Activated CD8-positive, alpha-beta memory T cell treated with anti-CD3 and anti-CD28 coated beads, Interleukin-2, amount 10 ng/mL, durations not matched to agents 7 days and 5 days (primary cell): ENCODE measurements at regions not wholly inside any gene's neighbourhood (a gene's known extent, or its start where the extent isn't known, plus 50 kb on each side); places are given as distances from the start of the nearest gene placed in this dataset.

Source experiments
- ATAC-seq: fragments of 150-1000 bp; cut with Tn5 transposase; one replicate; pipeline ENCODE4 v1.10.0; 2021; ENCODE audit warnings: moderate library complexity
- CTCF ChIA-PET: fragments of 350-600 bp; sonication (Branson Sonifier 250); formaldehyde crosslinking; loops from one replicate; lab custom pipeline; 2021; ENCODE audit warnings: antibody characterized with exemption; lab: Charles Lee
- DNase-seq: peaks from one replicate; pipeline ENCODE4 v3.0.0-alpha.2; 2020
- H3K27ac Mint-ChIP-seq: one replicate; pipeline ENCODE4 v1.8.0; 2021; ENCODE audit warnings: mild to moderate bottlenecking, mixed read lengths
- H3K27me3 Mint-ChIP-seq: one replicate; pipeline ENCODE4 v1.8.0; 2021; ENCODE audit warnings: mixed read lengths
- H3K36me3 Mint-ChIP-seq: one replicate; pipeline ENCODE4 v1.8.0; 2021; ENCODE audit warnings: mild to moderate bottlenecking, mixed read lengths
- H3K4me1 Mint-ChIP-seq: one replicate; pipeline ENCODE4 v1.8.0; 2021; ENCODE audit warnings: mixed read lengths
- H3K4me3 Mint-ChIP-seq: one replicate; pipeline ENCODE4 v1.8.0; 2021; ENCODE audit warnings: mild to moderate bottlenecking, moderate library complexity, mixed read lengths
- H3K9me3 Mint-ChIP-seq: one replicate; pipeline ENCODE4 v1.8.0; 2022; ENCODE audit warnings: low read depth, mixed read lengths

DNA sequence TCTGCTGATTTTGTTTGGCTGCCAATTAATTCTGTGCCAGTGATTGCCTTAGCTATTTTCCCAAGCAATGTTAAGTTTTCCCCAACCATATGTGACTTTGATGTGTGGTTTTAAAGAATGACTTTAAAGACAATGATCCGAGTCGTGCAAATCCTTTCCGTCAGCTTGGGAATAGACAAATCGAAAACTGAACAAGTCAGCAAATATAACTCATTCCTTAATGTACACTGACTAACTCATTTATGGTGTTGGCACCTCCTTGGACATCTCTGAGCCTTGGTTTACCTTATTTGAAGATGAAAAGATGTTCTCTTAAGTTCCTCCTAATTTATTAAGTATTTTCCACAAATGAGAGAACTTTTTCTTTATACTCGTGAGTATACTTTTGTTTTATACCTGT lies 249.4 kb upstream of the SLCO3A1 start:
- CTCF ChIA-PET: no interaction called here
- Mint-ChIP-seq H3K36me3 (no peaks in the 10 kb centered on the region), H3K4me3 (no peak overlapping the region), H3K9me3 (no peaks in the 10 kb centered on the region), H3K27me3 (peaks cover 11% of the 10 kb centered on the region), H3K4me1 (no peaks in the 10 kb centered on the region), H3K27ac (no peak overlapping the region)
- no peak for ATAC-seq
- DNase-seq: no peak

DNA sequence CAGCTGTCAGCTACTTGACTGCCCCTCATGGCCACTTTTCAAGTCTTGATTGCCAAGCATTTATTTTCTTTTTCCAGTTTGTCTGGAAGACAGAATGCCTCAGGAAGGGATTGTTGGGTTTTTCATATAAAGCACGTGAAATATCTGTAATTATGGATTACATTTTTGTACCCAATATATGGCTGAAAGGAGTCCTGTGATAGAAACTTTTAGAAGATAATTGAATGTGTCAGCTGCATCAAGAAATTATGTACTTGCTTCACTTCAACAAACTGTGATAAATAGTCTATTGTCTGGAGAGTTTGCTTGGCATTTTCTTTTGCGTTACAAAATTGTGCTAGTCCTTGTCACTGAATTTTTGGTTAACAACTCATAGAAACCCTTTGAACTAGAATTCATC lies 247.9 kb upstream of the SLCO3A1 start:
- no peak overlapping the region for H3K27ac Mint-ChIP-seq
- no peak overlapping the region for H3K4me3 Mint-ChIP-seq
- H3K9me3 Mint-ChIP-seq: no peaks in the 10 kb centered on the region
- CTCF ChIA-PET: no interaction called here
- peaks cover 11% of the 10 kb centered on the region for H3K27me3 Mint-ChIP-seq
- no peaks in the 10 kb centered on the region for H3K36me3 Mint-ChIP-seq
- DNase-seq: no peak
- no peaks in the 10 kb centered on the region for H3K4me1 Mint-ChIP-seq
- ATAC-seq: no peak

GRCh38 chr15:91609231-91609630 lies 244.3 kb upstream of the SLCO3A1 start:
- CTCF ChIA-PET: no interaction called here
- no peaks in the 10 kb centered on the region for H3K4me1 Mint-ChIP-seq
- H3K9me3 Mint-ChIP-seq: no peaks in the 10 kb centered on the region
- no peak overlapping the region for H3K27ac Mint-ChIP-seq
- DNase-seq (no peak), ATAC-seq (no peak)
- H3K4me3 Mint-ChIP-seq: no peak overlapping the region
- no peaks in the 10 kb centered on the region for H3K36me3 Mint-ChIP-seq
- peaks cover 11% of the 10 kb centered on the region for H3K27me3 Mint-ChIP-seq

- no peaks in the 10 kb centered on the region for H3K4me1 Mint-ChIP-seq
- H3K9me3 Mint-ChIP-seq: no peaks in the 10 kb centered on the region
- CTCF ChIA-PET: no interaction called here
- H3K27ac Mint-ChIP-seq: no peak overlapping the region
- no peak overlapping the region for H3K4me3 Mint-ChIP-seq
- no peak for DNase-seq
- H3K27me3 Mint-ChIP-seq: peaks cover 5% of the 10 kb centered on the region
- no peak for ATAC-seq
- H3K36me3 Mint-ChIP-seq: no peaks in the 10 kb centered on the region
These were observed 243.5 kb upstream of the SLCO3A1 start for GRCh38 chr15:91609966-91610365.

DNA sequence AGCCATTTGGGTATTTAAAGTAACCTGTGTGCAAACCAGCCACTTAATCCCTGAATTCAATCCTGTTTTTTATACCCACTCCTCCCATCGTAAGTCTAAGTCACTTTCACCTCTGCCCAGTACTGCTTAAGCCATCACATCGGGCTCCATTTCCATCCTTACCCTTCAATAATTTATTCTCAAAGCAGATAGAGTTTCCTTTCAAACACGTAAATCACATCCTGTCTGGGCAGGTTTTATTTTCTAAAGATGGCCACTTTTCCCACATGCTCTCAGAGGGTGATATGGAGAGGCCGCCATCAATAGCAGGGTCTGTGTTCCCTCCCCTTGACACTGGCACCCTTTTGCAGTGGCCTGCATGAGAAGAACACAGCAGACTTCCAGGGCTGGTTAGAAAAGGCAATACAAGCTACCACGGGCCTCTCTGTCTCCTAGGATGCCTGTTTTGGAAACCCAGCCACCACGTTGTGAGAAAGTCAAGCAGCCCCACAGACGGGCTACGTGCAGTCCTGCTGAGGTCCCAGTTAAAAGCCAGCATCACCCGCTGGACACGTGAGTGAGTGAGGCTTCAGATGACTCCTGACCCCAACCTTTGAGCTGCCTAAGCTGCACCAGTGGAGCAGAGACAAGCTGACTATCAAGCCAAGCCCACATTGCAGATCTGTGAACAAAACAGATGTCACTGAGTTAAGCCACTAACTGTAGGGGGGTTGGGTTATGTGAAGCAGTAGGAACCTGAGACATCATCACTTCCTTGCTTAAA lies 241.8 kb upstream of the SLCO3A1 start:
- Mint-ChIP-seq H3K4me1 (no peaks in the 10 kb centered on the region), H3K36me3 (no peaks in the 10 kb centered on the region), H3K27ac (no peak overlapping the region), H3K27me3 (peaks cover 2% of the 10 kb centered on the region), H3K9me3 (peaks cover 3% of the 10 kb centered on the region), H3K4me3 (no peak overlapping the region)
- CTCF ChIA-PET: no interaction called here
- ATAC-seq (no peak), DNase-seq (no peak)

GRCh38 chr15:91620229-91620628 lies 233.3 kb upstream of the SLCO3A1 start:
- CTCF ChIA-PET: no interaction called here
- Mint-ChIP-seq H3K27me3 (peaks cover 3% of the 10 kb centered on the region), H3K36me3 (no peaks in the 10 kb centered on the region), H3K4me3 (no peak overlapping the region), H3K9me3 (peaks cover 3% of the 10 kb centered on the region), H3K27ac (no peak overlapping the region), H3K4me1 (no peaks in the 10 kb centered on the region)
- ATAC-seq (no peak), DNase-seq (no peak)

DNA sequence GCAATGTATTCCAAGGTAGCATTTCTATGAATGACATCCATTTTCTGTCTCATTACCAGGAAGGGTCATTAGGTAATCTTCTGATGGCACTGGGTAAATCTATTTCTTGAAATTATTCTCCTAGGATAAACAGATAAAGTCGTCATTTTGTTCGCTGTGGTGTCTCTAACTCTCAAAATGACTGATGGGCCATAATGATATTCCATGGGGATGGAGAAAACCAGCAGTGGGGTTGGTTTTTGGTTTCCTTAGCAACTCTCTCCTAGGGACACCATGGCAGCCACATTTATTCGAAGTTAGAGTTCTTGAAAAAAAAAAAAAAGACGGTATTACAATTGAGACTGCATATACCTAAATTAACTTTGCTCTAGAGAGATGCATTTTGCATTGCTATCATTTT lies 231.3 kb upstream of the SLCO3A1 start:
- CTCF ChIA-PET: no interaction called here
- no peaks in the 10 kb centered on the region for H3K4me1 Mint-ChIP-seq
- ATAC-seq (no peak), DNase-seq (no peak)
- H3K27ac Mint-ChIP-seq: no peak overlapping the region
- H3K9me3 Mint-ChIP-seq: no peaks in the 10 kb centered on the region
- no peak overlapping the region for H3K4me3 Mint-ChIP-seq
- peaks cover 3% of the 10 kb centered on the region for H3K27me3 Mint-ChIP-seq
- no peaks in the 10 kb centered on the region for H3K36me3 Mint-ChIP-seq

GRCh38 chr15:91622711-91623342 lies 230.7 kb upstream of the SLCO3A1 start:
- DNase-seq: no peak
- Mint-ChIP-seq H3K4me1 (no peaks in the 10 kb centered on the region), H3K9me3 (no peaks in the 10 kb centered on the region), H3K4me3 (no peak overlapping the region), H3K36me3 (no peaks in the 10 kb centered on the region), H3K27me3 (peaks cover 3% of the 10 kb centered on the region), H3K27ac (no peak overlapping the region)
- no peak for ATAC-seq
- CTCF ChIA-PET: no interaction called here

DNA sequence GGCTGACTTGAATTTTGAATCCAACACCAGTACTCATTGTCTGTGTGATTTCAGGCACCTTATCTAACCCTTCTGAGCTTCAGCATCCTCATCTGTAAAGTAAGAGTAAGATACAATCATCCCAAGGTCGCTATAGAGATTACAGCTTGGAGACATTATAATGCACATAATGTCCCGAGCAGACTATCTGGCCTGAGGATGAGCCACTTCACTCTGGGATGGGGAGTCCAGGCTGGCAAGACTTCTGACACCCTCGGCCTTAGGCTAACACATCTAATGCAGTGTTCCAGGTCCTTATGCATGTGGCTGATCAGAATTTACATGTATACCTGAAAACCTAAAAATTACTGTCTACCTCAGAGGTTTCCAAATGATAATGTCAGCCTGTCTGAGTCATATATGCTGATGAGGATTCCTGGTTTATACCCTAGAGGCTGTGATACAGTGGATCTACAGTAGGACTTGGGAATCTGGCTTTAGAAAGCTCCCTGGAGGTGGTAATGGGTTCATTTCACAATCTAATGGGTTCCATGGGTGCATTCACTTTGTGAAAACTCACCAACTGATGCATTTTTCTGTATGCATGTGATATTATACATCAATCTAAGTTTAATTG lies 229.0 kb upstream of the SLCO3A1 start:
- Mint-ChIP-seq H3K27ac (no peak overlapping the region), H3K4me3 (no peak overlapping the region), H3K36me3 (no peaks in the 10 kb centered on the region), H3K27me3 (peaks cover 3% of the 10 kb centered on the region), H3K9me3 (no peaks in the 10 kb centered on the region), H3K4me1 (no peaks in the 10 kb centered on the region)
- CTCF ChIA-PET: no interaction called here
- ATAC-seq (no peak), DNase-seq (no peak)

DNA sequence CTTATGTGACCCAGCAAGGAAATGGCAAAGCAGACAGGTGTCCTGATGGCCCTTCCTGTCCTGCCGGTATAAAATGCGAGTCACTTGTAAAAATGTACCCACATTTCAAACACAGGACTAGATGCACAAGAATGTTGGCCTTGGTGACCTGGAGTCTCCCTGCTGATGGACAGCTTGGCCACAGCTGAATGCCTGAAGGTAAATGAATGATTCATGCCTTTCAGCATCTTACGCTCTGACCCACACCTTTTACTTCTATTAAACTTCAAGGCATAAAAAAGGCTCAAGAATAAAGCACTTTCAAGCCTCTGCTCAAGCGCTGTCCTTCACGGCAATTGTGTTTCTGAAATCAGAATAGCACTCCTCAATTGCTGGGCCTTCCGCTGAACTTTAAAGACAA lies 228.0 kb upstream of the SLCO3A1 start:
- Mint-ChIP-seq H3K4me1 (no peaks in the 10 kb centered on the region), H3K4me3 (no peak overlapping the region), H3K27me3 (no peaks in the 10 kb centered on the region), H3K27ac (no peak overlapping the region), H3K9me3 (no peaks in the 10 kb centered on the region), H3K36me3 (no peaks in the 10 kb centered on the region)
- ATAC-seq (no peak), DNase-seq (no peak)
- CTCF ChIA-PET: no interaction called here

GRCh38 chr15:91627473-91628278 lies 225.8 kb upstream of the SLCO3A1 start:
- no peak overlapping the region for H3K4me3 Mint-ChIP-seq
- H3K36me3 Mint-ChIP-seq: no peaks in the 10 kb centered on the region
- H3K27me3 Mint-ChIP-seq: no peaks in the 10 kb centered on the region
- ATAC-seq (no peak), DNase-seq (no peak)
- no peaks in the 10 kb centered on the region for H3K4me1 Mint-ChIP-seq
- no peaks in the 10 kb centered on the region for H3K9me3 Mint-ChIP-seq
- H3K27ac Mint-ChIP-seq: no peak overlapping the region
- CTCF ChIA-PET: no interaction called here

DNA sequence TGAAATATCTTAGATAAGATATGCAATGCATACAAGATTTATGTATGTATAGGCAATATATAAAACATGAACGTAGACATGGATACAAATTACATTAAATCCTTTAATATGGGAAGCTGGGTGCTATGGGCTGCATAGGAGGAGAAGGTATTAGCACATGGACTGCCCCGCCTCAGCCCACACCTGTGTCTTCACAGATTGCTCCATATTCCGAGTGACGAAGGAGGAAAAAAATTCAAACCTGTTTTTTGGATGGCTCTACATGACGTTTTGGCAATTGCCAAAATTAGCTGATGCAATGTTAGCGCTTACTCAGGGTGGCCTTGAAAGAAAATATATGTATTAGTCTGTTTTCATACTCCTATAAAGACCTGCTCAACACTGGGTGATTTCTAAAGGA lies 223.4 kb upstream of the SLCO3A1 start:
- DNase-seq: no peak
- Mint-ChIP-seq H3K27ac (no peak overlapping the region), H3K27me3 (no peaks in the 10 kb centered on the region), H3K4me3 (no peak overlapping the region), H3K9me3 (no peaks in the 10 kb centered on the region), H3K4me1 (no peaks in the 10 kb centered on the region), H3K36me3 (no peaks in the 10 kb centered on the region)
- CTCF ChIA-PET: no interaction called here
- ATAC-seq: no peak

GRCh38 chr15:91632176-91632575 lies 221.3 kb upstream of the SLCO3A1 start:
- H3K9me3 Mint-ChIP-seq: no peaks in the 10 kb centered on the region
- no peak for DNase-seq
- no peaks in the 10 kb centered on the region for H3K27me3 Mint-ChIP-seq
- no peaks in the 10 kb centered on the region for H3K4me1 Mint-ChIP-seq
- no peak overlapping the region for H3K4me3 Mint-ChIP-seq
- H3K27ac Mint-ChIP-seq: no peak overlapping the region
- H3K36me3 Mint-ChIP-seq: no peaks in the 10 kb centered on the region
- ATAC-seq: no peak
- CTCF ChIA-PET: no interaction called here
